Upper lobe of left lung (tissue), 6 donors: ENCODE measurements at regions not wholly inside any gene's neighbourhood (a gene's known extent, or its start where the extent isn't known, plus 50 kb on each side); places are given as distances from the start of the nearest gene placed in this dataset.
A peak's percentile ranks its signal among the peaks of the same experiment; 100 is the strongest.

ENCODE experiments used
- ATAC-seq, 2 donors: fragments of 200-7000 bp; cut with Tn5 transposase; one replicate each; pipeline ENCODE4 v1.9.1; 2022; ENCODE audit warnings: mild to moderate bottlenecking in 2 of 2, moderate library complexity in 2 of 2; ENCODE audit not compliant: low FRiP score in 2 of 2
- DNase-seq, 2 donors: peaks; one replicate each; pipeline ENCODE4 v3.0.0-alpha.2; 2019 to 2020
- H3K27ac ChIP-seq, 4 donors: fragments of 200-600 bp; sonication (generic); one replicate each; pipeline ENCODE4 v1.5.1; 2016 to 2019
- H3K27me3 ChIP-seq, 4 donors: fragments of 200-600 bp; sonication (generic); one replicate each; pipeline ENCODE4 v1.5.1; 2017 to 2019
- H3K36me3 ChIP-seq, 4 donors: fragments of 200-600 bp; sonication (generic); one replicate each; pipeline ENCODE4 v1.5.1; 2016 to 2019
- H3K4me1 ChIP-seq, 4 donors: fragments of 200-600 bp; sonication (generic); one replicate each; pipeline ENCODE4 v1.5.1; 2018 to 2019
- H3K4me3 ChIP-seq, 4 donors: fragments of 200-600 bp; sonication (generic); one replicate each; pipeline ENCODE4 v1.5.1; 2017 to 2019; ENCODE audit warnings: mild to moderate bottlenecking in 2 of 4, moderate library complexity in 1 of 4
- H3K9me3 ChIP-seq, 4 donors: fragments of 200-600 bp; sonication (generic); one replicate each; pipeline ENCODE4 v1.5.1; 2018 to 2019
- CTCF ChIP-seq, 6 experiments: fragments of 450-650 bp in 4 of 6; fragments of 200-600 bp in 2 of 6; sonication (generic) in 2 of 6; IDR thresholded peaks; one replicate each; pipeline ENCODE4 v1.5.1; 2016 to 2019; ENCODE audit warnings: antibody characterized with exemption in 6 of 6
- EP300 ChIP-seq, 4 donors: sonication (generic); formaldehyde crosslinking; IDR thresholded peaks; one replicate each; pipeline ENCODE4 v1.5.1; 2017; ENCODE audit warnings: antibody characterized with exemption in 4 of 4, control low read depth in 2 of 4
- POLR2A ChIP-seq, 4 donors: fragments of 450-650 bp; IDR thresholded peaks; one replicate each; pipeline ENCODE4 v1.5.1; 2016 to 2017; ENCODE audit warnings: antibody characterized with exemption in 4 of 4, mild to moderate bottlenecking in 2 of 4
- POLR2AphosphoS5 ChIP-seq, 2 donors: sonication (generic); formaldehyde crosslinking; IDR thresholded peaks; one replicate each; pipeline ENCODE4 v1.5.1; 2017; ENCODE audit warnings: antibody characterized with exemption in 2 of 2
- WGBS, 2 donors: methylation state at CpG; one replicate each; pipeline ENCODE4 v1.1.5; 2017 to 2018; 5-methylcytosine and 5-hydroxymethylcytosine counted together
- donor health status: DM: no; HTN: no; CAD: no; lungs with moderate emphysema.
- donor health status: DM: no; HTN: yes; CAD: no; lungs with severe emphysema.

- no peaks in the 10 kb centered on the region for H3K27me3 ChIP-seq
- H3K4me3 ChIP-seq: no peak overlapping the region
- no peaks in the 10 kb centered on the region for H3K36me3 ChIP-seq
- ATAC-seq (no peak), DNase-seq (no peak)
- WGBS, 2 donors: 87 to 90% methylated on average over 15 to 17 of the region's 17 CpGs
- no peak overlapping the region for H3K27ac ChIP-seq
- TF ChIP-seq CTCF (IDR thresholded peaks at IDR 0.05): no peak
- no peak for TF ChIP-seq POLR2A (IDR thresholded peaks at IDR 0.05)
- TF ChIP-seq POLR2AphosphoS5 (IDR thresholded peaks at IDR 0.05): no peak
- TF ChIP-seq EP300 (IDR thresholded peaks at IDR 0.05): no peak
- H3K9me3 ChIP-seq: no peaks in the 10 kb centered on the region
- H3K4me1 ChIP-seq: no peaks in the 10 kb centered on the region
Observed at GRCh38 chr2:59046401-59047372, 805.6 kb upstream of the FANCL start.

GRCh38 chr2:59044736-59045135 lies 803.6 kb upstream of the FANCL start:
- H3K4me1 ChIP-seq: no peaks in the 10 kb centered on the region
- no peak overlapping the region for H3K4me3 ChIP-seq
- no peaks in the 10 kb centered on the region for H3K36me3 ChIP-seq
- no peak overlapping the region for H3K27ac ChIP-seq
- no peaks in the 10 kb centered on the region for H3K9me3 ChIP-seq
- DNase-seq: no peak
- WGBS, 2 donors: 64 to 72% methylated on average over 1 of the region's 1 CpG
- no peaks in the 10 kb centered on the region for H3K27me3 ChIP-seq
- TF ChIP-seq CTCF (IDR thresholded peaks at IDR 0.05): no peak
- no peak for TF ChIP-seq POLR2AphosphoS5 (IDR thresholded peaks at IDR 0.05)
- TF ChIP-seq POLR2A (IDR thresholded peaks at IDR 0.05): no peak
- no peak for TF ChIP-seq EP300 (IDR thresholded peaks at IDR 0.05)
- ATAC-seq: no peak

GRCh38 chr2:59041139-59041538 lies 800.0 kb upstream of the FANCL start:
- no peak for TF ChIP-seq EP300 (IDR thresholded peaks at IDR 0.05)
- no peak for TF ChIP-seq POLR2AphosphoS5 (IDR thresholded peaks at IDR 0.05)
- TF ChIP-seq POLR2A (IDR thresholded peaks at IDR 0.05): no peak
- no peak for TF ChIP-seq CTCF (IDR thresholded peaks at IDR 0.05)
- H3K27ac ChIP-seq: no peak overlapping the region
- no peak overlapping the region for H3K4me3 ChIP-seq
- WGBS, 2 donors: 86 to 87% methylated on average over 4 of the region's 4 CpGs
- H3K4me1 ChIP-seq: no peaks in the 10 kb centered on the region
- H3K36me3 ChIP-seq: no peaks in the 10 kb centered on the region
- no peak for DNase-seq
- peaks cover 0 to 3% (median 0%) of the 10 kb centered on the region in 4 donors for H3K9me3 ChIP-seq
- no peak for ATAC-seq
- H3K27me3 ChIP-seq: no peaks in the 10 kb centered on the region

- peaks cover 0 to 3% (median 0%) of the 10 kb centered on the region in 4 donors for H3K9me3 ChIP-seq
- no peak for TF ChIP-seq POLR2A (IDR thresholded peaks at IDR 0.05)
- no peaks in the 10 kb centered on the region for H3K36me3 ChIP-seq
- WGBS, 2 donors: 0 to 18% methylated on average over 1 of the region's 1 CpG
- no peak overlapping the region for H3K27ac ChIP-seq
- no peak overlapping the region for H3K4me3 ChIP-seq
- DNase-seq: no peak
- no peaks in the 10 kb centered on the region for H3K4me1 ChIP-seq
- H3K27me3 ChIP-seq: no peaks in the 10 kb centered on the region
- ATAC-seq: peak in 1 of 2 donors; percentile 43
Observed at GRCh38 chr2:59034837-59035236, 793.7 kb upstream of the FANCL start.

- ATAC-seq (no peak), DNase-seq (no peak)
- Histone ChIP-seq H3K4me3 (no peak overlapping the region), H3K4me1 (no peaks in the 10 kb centered on the region), H3K36me3 (no peaks in the 10 kb centered on the region), H3K27ac (no peak overlapping the region), H3K9me3 (peaks cover 0 to 3% (median 0%) of the 10 kb centered on the region in 4 donors), H3K27me3 (no peaks in the 10 kb centered on the region)
- TF ChIP-seq EP300 (IDR thresholded peaks at IDR 0.05): no peak
- no peak for TF ChIP-seq POLR2A (IDR thresholded peaks at IDR 0.05)
- TF ChIP-seq POLR2AphosphoS5 (IDR thresholded peaks at IDR 0.05): no peak
- no peak for TF ChIP-seq CTCF (IDR thresholded peaks at IDR 0.05)
- 51 to 57% methylated on average over 3 of the region's 3 CpGs for WGBS, 2 donors
Observed at GRCh38 chr2:59034106-59034505, 793.0 kb upstream of the FANCL start.
